Stimulated activated naive CD8-positive, alpha-beta T cell treated with anti-CD3 and anti-CD28 coated beads, Interleukin-15, amount 100 ng/mL, for 72 hours (primary cell): ENCODE measurements at regions not wholly inside any gene's neighbourhood (a gene's known extent, or its start where the extent isn't known, plus 50 kb on each side); places are given as distances from the start of the nearest gene placed in this dataset.

ENCODE experiments used
- ATAC-seq: fragments of 150-1000 bp; cut with Tn5 transposase; 2 replicates; pipeline ENCODE4 v1.10.0; 2021; ENCODE audit warnings: mild to moderate bottlenecking, moderate library complexity
- DNase-seq, 2 donors: peaks; one replicate each; pipeline ENCODE4 v3.0.0; 2021 to 2022
- H3K27ac Mint-ChIP-seq, 2 donors: one replicate each; pipeline ENCODE4 v1.8.0; 2022; ENCODE audit warnings: mild to moderate bottlenecking in 2 of 2, mixed read lengths in 2 of 2, moderate library complexity in 2 of 2
- H3K27me3 Mint-ChIP-seq: one replicate; pipeline ENCODE4 v1.8.0; 2022; ENCODE audit warnings: mixed read lengths
- H3K4me1 Mint-ChIP-seq: one replicate; pipeline ENCODE4 v1.8.0; 2022; ENCODE audit warnings: mild to moderate bottlenecking, mixed read lengths
- H3K4me3 Mint-ChIP-seq, 2 donors: one replicate each; pipeline ENCODE4 v1.8.0; 2022; ENCODE audit warnings: mild to moderate bottlenecking in 2 of 2, mixed read lengths in 2 of 2, moderate library complexity in 1 of 2
- H3K9me3 Mint-ChIP-seq, 2 donors: one replicate each; pipeline ENCODE4 v1.8.0; 2022; ENCODE audit warnings: mixed read lengths in 2 of 2

GRCh38 chr10:128421371-128422160 is 295.3 kb upstream of the MKI67 start:
- Mint-ChIP-seq H3K4me3 (no peak overlapping the region), H3K9me3 (peaks cover 0 to 5% of the 10 kb centered on the region in 2 donors), H3K27me3 (peaks cover 9% of the 10 kb centered on the region), H3K4me1 (no peaks in the 10 kb centered on the region), H3K27ac (no peak overlapping the region)
- DNase-seq (no peak), ATAC-seq (no peak)

GRCh38 chr10:128422190-128422589 is 296.0 kb upstream of the MKI67 start:
- Mint-ChIP-seq H3K27ac (no peak overlapping the region), H3K4me1 (no peaks in the 10 kb centered on the region), H3K4me3 (no peak overlapping the region), H3K27me3 (peaks cover 9% of the 10 kb centered on the region), H3K9me3 (peaks cover 0 to 5% of the 10 kb centered on the region in 2 donors)
- DNase-seq = no peak
- ATAC-seq = no peak

DNA sequence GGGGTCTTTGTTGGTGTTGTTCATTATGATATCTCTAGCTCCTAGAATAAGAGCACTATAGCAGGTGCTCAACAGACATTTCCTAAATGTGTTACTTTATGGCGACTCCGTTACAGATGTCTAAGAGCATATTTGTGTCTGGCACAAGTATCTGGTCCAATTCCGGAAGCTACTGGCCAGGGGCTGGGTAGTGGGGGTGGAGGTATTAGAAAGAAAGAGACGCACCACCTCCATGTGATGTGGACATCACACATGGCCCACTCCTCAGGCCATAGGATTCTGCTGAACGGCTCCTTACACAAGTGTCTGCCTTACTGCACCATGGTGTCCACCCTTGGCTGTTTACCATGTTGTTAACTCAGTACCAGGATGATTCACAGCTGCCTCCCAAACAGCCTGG is 296.8 kb upstream of the MKI67 start:
- no peak overlapping the region for H3K4me3 Mint-ChIP-seq
- no peak for DNase-seq
- peaks cover 0 to 5% of the 10 kb centered on the region in 2 donors for H3K9me3 Mint-ChIP-seq
- no peak overlapping the region for H3K27ac Mint-ChIP-seq
- no peaks in the 10 kb centered on the region for H3K4me1 Mint-ChIP-seq
- H3K27me3 Mint-ChIP-seq = peaks cover 9% of the 10 kb centered on the region
- no peak for ATAC-seq

- Mint-ChIP-seq H3K4me3 (no peak overlapping the region), H3K4me1 (no peaks in the 10 kb centered on the region), H3K9me3 (peaks cover 0 to 5% of the 10 kb centered on the region in 2 donors), H3K27ac (no peak overlapping the region), H3K27me3 (peaks cover 6% of the 10 kb centered on the region)
- DNase-seq = no peak
- no peak for ATAC-seq
Measured at GRCh38 chr10:128429321-128429720, 303.1 kb upstream of the MKI67 start.

DNA sequence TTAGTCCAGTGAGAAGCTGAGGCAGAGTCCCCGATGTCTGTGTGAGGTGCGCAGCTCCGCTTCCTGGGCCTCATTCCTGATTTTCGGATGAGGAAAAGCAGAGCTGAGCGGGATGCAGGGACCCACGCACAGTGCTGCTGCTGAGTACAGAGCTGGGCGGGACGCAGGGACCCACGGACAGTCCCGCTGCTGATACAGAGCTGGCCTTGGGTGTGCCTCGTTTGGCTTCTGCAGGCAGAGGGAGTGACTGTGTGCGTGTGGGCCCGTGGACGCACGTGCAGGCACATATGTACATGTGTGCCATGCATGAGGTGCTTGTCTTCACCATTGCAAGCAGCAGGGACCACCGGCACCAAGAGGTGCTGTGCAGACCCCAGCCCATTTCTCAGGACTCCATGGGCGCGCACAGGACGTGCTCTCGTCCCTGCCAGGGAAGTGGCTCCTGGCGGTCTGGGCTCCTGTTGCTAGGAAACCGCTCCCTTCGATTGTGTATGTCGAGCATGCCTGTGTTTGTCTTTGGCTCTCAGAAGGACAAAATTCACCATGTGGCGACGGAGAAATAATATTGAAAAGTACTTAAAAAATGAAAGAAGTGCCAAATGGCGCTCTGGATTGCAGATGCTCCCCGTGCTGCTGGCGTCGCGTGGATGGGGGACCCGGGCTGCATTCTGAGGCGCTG is 303.8 kb upstream of the MKI67 start:
- Mint-ChIP-seq H3K4me1 (no peaks in the 10 kb centered on the region), H3K27me3 (peaks cover 13% of the 10 kb centered on the region), H3K9me3 (peaks cover 0 to 4% of the 10 kb centered on the region in 2 donors), H3K27ac (no peak overlapping the region), H3K4me3 (no peak overlapping the region)
- DNase-seq = no peak
- ATAC-seq = no peak

GRCh38 chr10:128431083-128431482 is 304.9 kb upstream of the MKI67 start:
- ATAC-seq (no peak), DNase-seq (no peak)
- H3K9me3 Mint-ChIP-seq = no peaks in the 10 kb centered on the region
- no peak overlapping the region for H3K27ac Mint-ChIP-seq
- no peak overlapping the region for H3K4me3 Mint-ChIP-seq
- peaks cover 16% of the 10 kb centered on the region for H3K27me3 Mint-ChIP-seq
- H3K4me1 Mint-ChIP-seq = no peaks in the 10 kb centered on the region

GRCh38 chr10:128431506-128431905 is 305.3 kb upstream of the MKI67 start:
- peaks cover 16% of the 10 kb centered on the region for H3K27me3 Mint-ChIP-seq

GRCh38 chr10:128432011-128432410 is 305.8 kb upstream of the MKI67 start:
- H3K9me3 Mint-ChIP-seq = no peaks in the 10 kb centered on the region
- H3K27me3 Mint-ChIP-seq = peaks cover 16% of the 10 kb centered on the region
- H3K4me3 Mint-ChIP-seq = no peak overlapping the region
- ATAC-seq (no peak), DNase-seq (no peak)
- H3K4me1 Mint-ChIP-seq = no peaks in the 10 kb centered on the region
- H3K27ac Mint-ChIP-seq = no peak overlapping the region

More at GRCh38 chr10:128431506-128431905, 305.3 kb upstream of the MKI67 start:
- H3K27ac Mint-ChIP-seq = no peak overlapping the region
- no peak overlapping the region for H3K4me3 Mint-ChIP-seq
- no peaks in the 10 kb centered on the region for H3K4me1 Mint-ChIP-seq
- H3K9me3 Mint-ChIP-seq = no peaks in the 10 kb centered on the region
- ATAC-seq (no peak), DNase-seq (no peak)

DNA sequence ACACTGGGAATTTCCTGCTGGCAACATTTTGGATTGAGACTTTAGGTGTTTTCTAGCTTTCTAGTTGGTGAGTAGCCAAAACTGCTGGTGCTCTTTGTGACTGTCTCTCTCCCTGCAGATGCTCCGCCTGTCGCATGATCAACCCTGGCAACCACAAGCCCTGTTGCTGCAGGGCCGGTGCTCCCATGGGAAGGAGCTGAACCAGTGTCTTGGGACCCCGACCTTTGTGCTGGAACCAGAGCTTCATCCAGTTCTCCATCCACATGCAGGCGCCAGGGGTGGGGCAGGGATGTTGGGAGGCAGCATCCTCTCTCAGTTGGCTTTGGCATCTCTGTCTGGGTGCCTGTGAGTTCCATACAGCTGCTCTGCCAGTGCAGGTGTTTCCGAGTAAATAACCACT is 306.2 kb upstream of the MKI67 start:
- no peaks in the 10 kb centered on the region for H3K4me1 Mint-ChIP-seq
- ATAC-seq (no peak), DNase-seq (no peak)
- no peaks in the 10 kb centered on the region for H3K9me3 Mint-ChIP-seq
- peaks cover 16% of the 10 kb centered on the region for H3K27me3 Mint-ChIP-seq
- no peak overlapping the region for H3K27ac Mint-ChIP-seq
- no peak overlapping the region for H3K4me3 Mint-ChIP-seq

DNA sequence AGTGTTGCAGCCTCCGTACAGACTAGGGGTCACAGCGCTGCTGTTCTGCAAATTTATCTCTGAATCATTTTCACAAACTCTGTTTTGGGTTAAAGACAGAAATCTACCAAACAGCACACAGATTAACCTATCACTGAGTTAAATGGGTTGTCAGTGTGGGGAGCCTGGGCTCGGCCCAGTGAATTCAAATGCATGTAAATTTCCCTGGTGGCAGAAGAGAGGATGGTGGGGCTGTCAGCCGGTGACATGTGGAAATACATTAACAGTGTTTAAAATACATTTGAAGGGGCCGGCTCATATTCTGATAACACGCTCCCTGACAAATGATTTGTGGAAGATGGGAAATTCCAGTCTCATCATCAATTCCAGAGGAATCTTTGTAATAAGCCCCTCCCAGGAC is 309.6 kb upstream of the MKI67 start:
- peaks cover 5 to 12% of the 10 kb centered on the region in 2 donors for H3K9me3 Mint-ChIP-seq
- no peak for ATAC-seq

GRCh38 chr10:128437786-128438345 is 311.6 kb upstream of the MKI67 start:
- DNase-seq = no peak
- ATAC-seq = no peak
- Mint-ChIP-seq H3K4me1 (no peaks in the 10 kb centered on the region), H3K4me3 (no peak overlapping the region), H3K27me3 (peaks cover 16% of the 10 kb centered on the region), H3K9me3 (peaks cover 5 to 12% of the 10 kb centered on the region in 2 donors), H3K27ac (no peak overlapping the region)

More for the DNA sequence above, 309.6 kb upstream of the MKI67 start:
- Mint-ChIP-seq H3K27me3 (peaks cover 16% of the 10 kb centered on the region), H3K4me1 (no peaks in the 10 kb centered on the region), H3K4me3 (no peak overlapping the region), H3K27ac (no peak overlapping the region)
- no peak for DNase-seq

GRCh38 chr10:128438417-128439063 is 312.3 kb upstream of the MKI67 start:
- DNase-seq (no peak), ATAC-seq (no peak)
- H3K9me3 Mint-ChIP-seq = peaks cover 5 to 12% of the 10 kb centered on the region in 2 donors
- H3K27me3 Mint-ChIP-seq = peaks cover 16% of the 10 kb centered on the region
- H3K4me3 Mint-ChIP-seq = no peak overlapping the region
- H3K27ac Mint-ChIP-seq = no peak overlapping the region
- H3K4me1 Mint-ChIP-seq = no peaks in the 10 kb centered on the region

DNA sequence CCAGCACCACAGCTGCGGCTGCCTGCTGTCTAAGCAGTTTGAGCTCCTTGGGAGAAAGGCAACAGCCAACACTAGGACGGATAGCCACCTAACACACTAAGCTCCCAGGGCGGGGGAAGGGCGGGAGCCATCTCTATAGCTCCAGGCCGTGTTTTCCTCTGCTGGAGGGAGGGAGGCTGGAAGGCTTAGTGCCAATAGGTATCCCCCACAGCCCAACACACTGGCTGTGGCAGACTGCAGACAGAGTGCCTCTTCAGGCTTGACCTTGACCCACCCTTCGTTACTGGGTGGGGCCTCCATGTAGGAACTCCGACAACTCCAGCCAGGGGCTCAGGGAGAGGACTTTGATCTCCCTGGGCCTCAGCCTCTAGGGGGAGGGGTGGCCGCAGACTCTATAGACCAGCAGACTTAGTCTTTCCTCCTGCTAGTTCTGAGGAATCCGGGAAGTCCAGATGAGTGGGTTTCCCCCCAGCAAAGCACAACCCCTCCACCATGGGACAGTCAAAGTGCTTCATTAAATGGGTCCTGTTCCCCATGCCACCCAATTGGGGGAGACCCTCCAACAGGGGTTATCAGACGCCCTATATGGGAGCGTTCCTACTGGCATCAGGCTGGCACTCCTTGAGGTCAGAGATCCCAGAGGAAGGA is 314.4 kb upstream of the MKI67 start:
- H3K27ac Mint-ChIP-seq = no peak overlapping the region
- no peak for ATAC-seq
- DNase-seq = no peak
- H3K4me3 Mint-ChIP-seq = no peak overlapping the region
- H3K9me3 Mint-ChIP-seq = peaks cover 5 to 12% of the 10 kb centered on the region in 2 donors
- H3K27me3 Mint-ChIP-seq = no peaks in the 10 kb centered on the region
- no peaks in the 10 kb centered on the region for H3K4me1 Mint-ChIP-seq

DNA sequence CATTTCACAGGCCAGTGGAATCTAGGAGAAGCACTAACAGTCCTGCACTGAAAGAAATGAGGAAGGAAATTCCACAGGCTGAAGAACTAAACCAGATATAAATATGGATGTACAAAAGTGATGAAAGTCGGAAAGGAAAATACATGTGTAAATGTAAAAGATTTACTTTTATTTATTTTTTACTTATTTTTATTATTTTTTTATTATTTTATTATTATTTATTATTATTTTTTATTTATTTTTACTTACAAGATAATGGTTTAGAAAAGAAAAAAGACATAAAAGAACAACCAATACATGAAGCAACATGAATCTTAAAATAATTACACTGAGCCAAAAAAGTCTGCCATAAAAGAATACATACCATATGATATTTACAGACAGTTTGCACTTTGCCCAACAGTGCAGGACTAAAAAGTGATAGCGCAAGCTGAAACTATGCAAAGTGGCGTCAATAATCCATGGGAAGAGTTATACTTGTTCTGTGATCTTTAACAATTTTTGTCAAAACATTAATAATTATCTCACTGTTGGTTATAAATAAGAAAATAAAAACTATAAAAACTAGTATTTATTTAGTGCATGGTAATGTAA is 317.8 kb upstream of the MKI67 start:
- H3K4me1 Mint-ChIP-seq = no peaks in the 10 kb centered on the region
- DNase-seq = no peak
- H3K27me3 Mint-ChIP-seq = no peaks in the 10 kb centered on the region
- no peak overlapping the region for H3K27ac Mint-ChIP-seq
- no peak for ATAC-seq
- H3K9me3 Mint-ChIP-seq = no peaks in the 10 kb centered on the region
- no peak overlapping the region for H3K4me3 Mint-ChIP-seq

DNA sequence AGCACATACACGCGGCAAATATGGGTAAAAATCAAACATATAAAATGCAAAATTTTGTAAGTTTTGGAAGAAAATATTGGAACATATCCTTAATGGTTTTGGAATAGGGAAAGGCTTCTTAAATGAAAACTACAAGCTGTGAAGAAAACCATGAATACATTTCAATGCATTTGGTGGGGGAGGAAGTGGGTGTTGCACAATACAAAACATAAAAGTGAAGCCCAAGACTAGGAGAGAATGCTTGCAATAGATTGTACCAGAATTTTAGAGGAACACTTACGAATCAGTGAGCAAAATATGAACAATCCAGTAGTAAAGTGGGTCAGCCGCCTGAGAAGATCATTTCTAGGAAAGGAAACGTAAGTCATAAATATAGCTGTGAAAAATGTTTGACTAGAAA is 322.6 kb upstream of the MKI67 start:
- H3K27ac Mint-ChIP-seq = no peak overlapping the region
- no peaks in the 10 kb centered on the region for H3K4me1 Mint-ChIP-seq
- no peaks in the 10 kb centered on the region for H3K9me3 Mint-ChIP-seq
- H3K4me3 Mint-ChIP-seq = no peak overlapping the region
- no peaks in the 10 kb centered on the region for H3K27me3 Mint-ChIP-seq
- DNase-seq (no peak), ATAC-seq (no peak)
